Suprapubic skin (tissue), 4 donors: ENCODE measurements at regions not wholly inside any gene's neighbourhood (a gene's known extent, or its start where the extent isn't known, plus 50 kb on each side); places are given as distances from the start of the nearest gene placed in this dataset.
A peak's percentile ranks its signal among the peaks of the same experiment; 100 is the strongest.

Source experiments
- DNase-seq, 2 donors: peaks; one replicate each; pipeline ENCODE4 v3.0.0-alpha.2; 2019; ENCODE audit warnings: low spot score in 2 of 2
- H3K27ac ChIP-seq: fragments of 200-600 bp; sonication (generic); one replicate; pipeline ENCODE4 v1.5.1; 2019
- H3K27me3 ChIP-seq: fragments of 200-600 bp; sonication (generic); one replicate; pipeline ENCODE4 v1.5.1; 2019
- H3K36me3 ChIP-seq: fragments of 200-600 bp; sonication (generic); one replicate; pipeline ENCODE4 v1.5.1; 2019
- H3K4me1 ChIP-seq: fragments of 200-600 bp; sonication (generic); one replicate; pipeline ENCODE4 v1.5.1; 2019
- H3K4me3 ChIP-seq: fragments of 200-600 bp; sonication (generic); one replicate; pipeline ENCODE4 v1.5.1; 2019; ENCODE audit warnings: mild to moderate bottlenecking
- H3K9me3 ChIP-seq: fragments of 200-600 bp; sonication (generic); one replicate; pipeline ENCODE4 v1.5.1; 2019
- CTCF ChIP-seq, 2 donors: fragments of 200-600 bp in 1 of 2; fragments of 450-650 bp in 1 of 2; sonication (generic) in 1 of 2; IDR thresholded peaks; one replicate each; pipeline ENCODE4 v1.5.1; 2016 to 2019; ENCODE audit warnings: antibody characterized with exemption in 2 of 2, mild to moderate bottlenecking in 1 of 2, moderate library complexity in 1 of 2
- EP300 ChIP-seq: sonication (generic); formaldehyde crosslinking; IDR thresholded peaks from one replicate; pipeline ENCODE4 v1.6.1; 2017; ENCODE audit warnings: antibody characterized with exemption
- POLR2A ChIP-seq, 2 donors: fragments of 450-650 bp; IDR thresholded peaks; one replicate each; pipeline ENCODE4 v1.6.1; 2017; ENCODE audit warnings: antibody characterized with exemption in 2 of 2, mild to moderate bottlenecking in 2 of 2, moderate library complexity in 2 of 2
- POLR2AphosphoS5 ChIP-seq, 3 donors: sonication (generic); formaldehyde crosslinking; IDR thresholded peaks; one replicate each; pipeline ENCODE4 v1.6.1; 2017; ENCODE audit warnings: antibody characterized with exemption in 3 of 3
- WGBS: methylation state at CpG from one replicate; pipeline ENCODE4 v1.1.5; 2018; 5-methylcytosine and 5-hydroxymethylcytosine counted together

GRCh38 chr16:80062361-80063030, 462.0 kb upstream of the MAF start:
- WGBS, result 90% methylated on average over 12 of the region's 12 CpGs
- no peak for TF ChIP-seq POLR2A (IDR thresholded peaks at IDR 0.05)
- no peak for TF ChIP-seq EP300
- no peak for TF ChIP-seq CTCF (IDR thresholded peaks at IDR 0.05)
- no peak for TF ChIP-seq POLR2AphosphoS5 (IDR thresholded peaks at IDR 0.05)
- Histone ChIP-seq H3K27me3 (no peaks in the 10 kb centered on the region), H3K4me1 (peaks cover 24% of the 10 kb centered on the region), H3K36me3 (no peaks in the 10 kb centered on the region), H3K4me3 (no peak overlapping the region), H3K9me3 (no peaks in the 10 kb centered on the region), H3K27ac (no peak overlapping the region)
- DNase-seq, result no peak

GRCh38 chr16:80060470-80060869, 459.9 kb upstream of the MAF start:
- no peaks in the 10 kb centered on the region for H3K36me3 ChIP-seq
- DNase-seq, result no peak
- no peaks in the 10 kb centered on the region for H3K9me3 ChIP-seq
- no peaks in the 10 kb centered on the region for H3K27me3 ChIP-seq
- TF ChIP-seq EP300 (no peak), CTCF (IDR thresholded peaks at IDR 0.05) (no peak), POLR2A (IDR thresholded peaks at IDR 0.05) (no peak), POLR2AphosphoS5 (IDR thresholded peaks at IDR 0.05) (no peak)
- H3K27ac ChIP-seq, result no peak overlapping the region
- H3K4me3 ChIP-seq, result no peak overlapping the region
- 77% methylated on average over 3 of the region's 3 CpGs for WGBS
- peaks cover 24% of the 10 kb centered on the region for H3K4me1 ChIP-seq

GRCh38 chr16:80059836-80060235, 459.3 kb upstream of the MAF start:
- no peak for DNase-seq
- H3K36me3 ChIP-seq, result no peaks in the 10 kb centered on the region
- H3K9me3 ChIP-seq, result no peaks in the 10 kb centered on the region
- no peak overlapping the region for H3K27ac ChIP-seq
- H3K27me3 ChIP-seq, result no peaks in the 10 kb centered on the region
- H3K4me1 ChIP-seq, result peaks cover 24% of the 10 kb centered on the region
- TF ChIP-seq POLR2AphosphoS5 (IDR thresholded peaks at IDR 0.05) (no peak), CTCF (IDR thresholded peaks at IDR 0.05) (no peak), EP300 (no peak), POLR2A (IDR thresholded peaks at IDR 0.05) (no peak)
- no peak overlapping the region for H3K4me3 ChIP-seq
- WGBS, result 35% methylated on average over 3 of the region's 3 CpGs

GRCh38 chr16:80058214-80058613, 457.7 kb upstream of the MAF start:
- DNase-seq, result peak; percentile 70 to 87
- H3K4me3 ChIP-seq, result no peak overlapping the region
- H3K9me3 ChIP-seq, result no peaks in the 10 kb centered on the region
- H3K36me3 ChIP-seq, result no peaks in the 10 kb centered on the region
- H3K4me1 ChIP-seq, result peaks cover 24% of the 10 kb centered on the region
- peak overlapping the region; percentile 67 for H3K27ac ChIP-seq
- H3K27me3 ChIP-seq, result no peaks in the 10 kb centered on the region
- WGBS, result 19% methylated on average over 9 of the region's 9 CpGs
- TF ChIP-seq CTCF (IDR thresholded peaks at IDR 0.05), result no peak
- TF ChIP-seq POLR2AphosphoS5 (IDR thresholded peaks at IDR 0.05), result no peak
- no peak for TF ChIP-seq POLR2A (IDR thresholded peaks at IDR 0.05)
- no peak for TF ChIP-seq EP300

- whole genome bisulfite sequencing, result 67% methylated on average over 4 of the region's 4 CpGs
- H3K9me3 ChIP-seq, result no peaks in the 10 kb centered on the region
- H3K4me1 ChIP-seq, result peaks cover 24% of the 10 kb centered on the region
- no peak for DNase-seq
- no peaks in the 10 kb centered on the region for H3K36me3 ChIP-seq
- H3K27me3 ChIP-seq, result no peaks in the 10 kb centered on the region
- H3K4me3 ChIP-seq, result no peak overlapping the region
- no peak overlapping the region for H3K27ac ChIP-seq
- TF ChIP-seq CTCF (IDR thresholded peaks at IDR 0.05) (no peak), EP300 (no peak), POLR2A (IDR thresholded peaks at IDR 0.05) (no peak), POLR2AphosphoS5 (IDR thresholded peaks at IDR 0.05) (no peak)
These were observed 455.8 kb upstream of the MAF start for GRCh38 chr16:80056324-80056723.
